ENCODE measurements at regions not wholly inside any gene's neighbourhood (a gene's known extent, or its start where the extent isn't known, plus 50 kb on each side); places are given as distances from the start of the nearest gene placed in this dataset.

- intact Hi-C loops (cut with DNase I): no loop called here
- peak in 4 of 42 donors; percentile 3 to 42 (median 9) for DNase-seq
Observed at GRCh38 chr6:140956571-140957369, 1176.0 kb upstream of the GJE1 start.

GRCh38 chr6:140940251-140940925 lies 1192.3 kb upstream of the GJE1 start:
- intact Hi-C loops (cut with DNase I): no loop called here
- DNase-seq: no peak

- DNase-seq: no peak
- intact Hi-C loops (cut with DNase I): no loop called here
Observed at GRCh38 chr6:140932909-140933308, 1199.8 kb upstream of the GJE1 start.

- intact Hi-C loops (cut with DNase I): no loop called here
- no peak for DNase-seq
Observed at GRCh38 chr6:140931581-140931980, 1201.1 kb upstream of the GJE1 start.

GRCh38 chr6:140929121-140929520 lies 1203.6 kb upstream of the GJE1 start:
- DNase-seq: no peak
- intact Hi-C loops (cut with DNase I): no loop called here

- no peak for DNase-seq
- intact Hi-C loops (cut with DNase I): no loop called here
Observed at GRCh38 chr6:140923048-140923447, 1209.7 kb upstream of the GJE1 start.

GRCh38 chr6:140921366-140922226 lies 1211.1 kb upstream of the GJE1 start:
- peak in 11 of 42 donors; percentile 7 to 33 (median 20) for DNase-seq
- intact Hi-C loops (cut with DNase I): no loop called here

- intact Hi-C loops (cut with DNase I): no loop called here
- DNase-seq: no peak
Observed at GRCh38 chr6:140917911-140918310, 1214.8 kb upstream of the GJE1 start.

GRCh38 chr6:140915551-140915950 lies 1217.2 kb upstream of the GJE1 start:
- intact Hi-C loops (cut with DNase I): no loop called here
- no peak for DNase-seq

- intact Hi-C loops (cut with DNase I): no loop called here
- DNase-seq: no peak
Observed at GRCh38 chr6:140915103-140915502, 1217.6 kb upstream of the GJE1 start.

GRCh38 chr6:140912686-140913085 lies 1220.0 kb upstream of the GJE1 start:
- DNase-seq: no peak
- intact Hi-C loops (cut with DNase I): no loop called here

- DNase-seq: no peak
- intact Hi-C loops (cut with DNase I): no loop called here
Observed at GRCh38 chr6:140909625-140910024, 1223.1 kb upstream of the GJE1 start.

GRCh38 chr6:140909156-140909555 lies 1223.6 kb upstream of the GJE1 start:
- DNase-seq: no peak
- intact Hi-C loops (cut with DNase I): no loop called here

GRCh38 chr6:140908505-140908904 lies 1224.2 kb upstream of the GJE1 start:
- intact Hi-C loops (cut with DNase I): no loop called here
- no peak for DNase-seq

- intact Hi-C loops (cut with DNase I): no loop called here
Observed at GRCh38 chr6:140907235-140907634, 1225.5 kb upstream of the GJE1 start.

GRCh38 chr6:140905724-140906123 lies 1227.0 kb upstream of the GJE1 start:
- intact Hi-C loops (cut with DNase I): no loop called here
- no peak for DNase-seq

More at GRCh38 chr6:140907235-140907634, 1225.5 kb upstream of the GJE1 start:
- DNase-seq: no peak

GRCh38 chr6:140905050-140905449 lies 1227.7 kb upstream of the GJE1 start:
- intact Hi-C loops (cut with DNase I): no loop called here
- no peak for DNase-seq

- DNase-seq: peak in 3 of 42 donors; percentile 7 to 21 (median 14)
- intact Hi-C loops (cut with DNase I): no loop called here
Observed at GRCh38 chr6:140897804-140898573, 1234.7 kb upstream of the GJE1 start.

- intact Hi-C loops (cut with DNase I): no loop called here
- no peak for DNase-seq
Observed at GRCh38 chr6:140897349-140897748, 1235.4 kb upstream of the GJE1 start.

All from head of caudate nucleus (tissue), 42 donors.